ENCODE measurements at regions not wholly inside any gene's neighbourhood (a gene's known extent, or its start where the extent isn't known, plus 50 kb on each side); places are given as distances from the start of the nearest gene placed in this dataset.

DNA sequence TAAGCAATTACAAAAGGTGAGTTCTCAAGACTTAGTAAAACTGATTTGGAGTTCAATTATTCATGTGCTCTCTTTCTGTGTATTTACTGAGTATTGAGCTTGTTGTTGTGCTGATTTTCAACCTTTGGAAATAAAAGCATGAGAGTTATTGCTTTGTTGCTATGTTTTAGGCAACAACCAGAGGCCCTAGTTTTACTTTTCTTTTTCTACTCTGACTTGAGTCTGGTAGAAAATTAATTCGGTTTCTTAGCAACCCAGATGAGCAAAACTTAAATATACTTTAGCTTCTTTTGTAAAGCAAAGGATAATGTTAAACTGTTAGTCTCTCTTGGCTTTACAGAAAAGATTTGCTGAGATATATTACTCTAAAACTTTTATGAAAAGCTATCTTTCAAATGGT lies 66.4 kb upstream of the SCIN start:
- H3K27ac Mint-ChIP-seq: no peak overlapping the region
- no peak overlapping the region for H3K4me3 ChIP-seq (ENCODE audit: low read length)
- DNase-seq: no peak
- no peak for TF ChIP-seq CTCF (conservative IDR thresholded peaks at IDR 0.05)
- H3K9me3 Mint-ChIP-seq: peaks cover 8% of the 10 kb centered on the region
- no peaks in the 10 kb centered on the region for H3K36me3 ChIP-seq (ENCODE audit: control insufficient read depth, insufficient read depth, low read length)
- H3K36me3 Mint-ChIP-seq (ENCODE audit: low read depth): no peaks in the 10 kb centered on the region
- H3K4me1 ChIP-seq (ENCODE audit: control insufficient read depth, insufficient read depth, low read length): no peaks in the 10 kb centered on the region
- no peaks in the 10 kb centered on the region for H3K27me3 Mint-ChIP-seq (ENCODE audit: insufficient read depth)
- no peaks in the 10 kb centered on the region for H3K27me3 ChIP-seq (ENCODE audit: control insufficient read depth, insufficient read depth, low read length, poor library complexity, severe bottlenecking)
- peak overlapping the region; percentile 3 for H3K27ac ChIP-seq (ENCODE audit: low read depth, low read length)
- H3K4me1 Mint-ChIP-seq: no peaks in the 10 kb centered on the region
- H3K9ac ChIP-seq (ENCODE audit: extremely low read depth, low read length, poor library complexity, severe bottlenecking): no peak overlapping the region
- no peak overlapping the region for H3K4me3 Mint-ChIP-seq
- H3K9me3 ChIP-seq (ENCODE audit: control insufficient read depth, low read length): no peaks in the 10 kb centered on the region
- 29% methylated on average over 1 of the region's 1 CpG; no CpG with 5 or more reads in 1 of the 2 experiments for WGBS, 2 experiments (ENCODE audit: insufficient coverage in 1 of 2, insufficient read length in 1 of 2)

DNA sequence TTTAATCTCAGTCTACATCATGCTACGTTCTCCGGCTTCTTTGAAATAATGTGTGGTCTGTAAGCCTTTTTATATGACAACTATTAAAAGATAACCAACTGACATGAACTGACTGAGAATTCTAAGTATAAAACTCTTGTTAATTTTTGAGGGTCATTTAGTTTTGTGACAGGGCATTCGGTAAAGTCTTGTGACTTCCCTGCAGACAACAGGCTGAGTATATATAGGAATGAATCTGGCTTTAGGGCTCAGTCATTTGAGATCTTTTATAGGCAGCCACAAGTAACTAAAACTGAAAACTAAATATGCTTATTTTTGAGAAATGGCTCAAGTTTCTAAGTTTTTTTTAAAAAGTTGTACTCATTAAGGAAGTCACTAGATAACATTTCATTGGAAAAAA lies 62.5 kb upstream of the SCIN start:
- no peaks in the 10 kb centered on the region for H3K9me3 ChIP-seq (ENCODE audit: control insufficient read depth, low read length)
- no peak overlapping the region for H3K9ac ChIP-seq (ENCODE audit: extremely low read depth, low read length, poor library complexity, severe bottlenecking)
- H3K27me3 ChIP-seq (ENCODE audit: control insufficient read depth, insufficient read depth, low read length, poor library complexity, severe bottlenecking): no peaks in the 10 kb centered on the region
- no peak overlapping the region for H3K27ac Mint-ChIP-seq
- peaks cover 11% of the 10 kb centered on the region for H3K9me3 Mint-ChIP-seq
- no peaks in the 10 kb centered on the region for H3K36me3 Mint-ChIP-seq (ENCODE audit: low read depth)
- no peaks in the 10 kb centered on the region for H3K4me1 ChIP-seq (ENCODE audit: control insufficient read depth, insufficient read depth, low read length)
- H3K27me3 Mint-ChIP-seq (ENCODE audit: insufficient read depth): no peaks in the 10 kb centered on the region
- no peaks in the 10 kb centered on the region for H3K36me3 ChIP-seq (ENCODE audit: control insufficient read depth, insufficient read depth, low read length)
- no peak overlapping the region for H3K4me3 ChIP-seq (ENCODE audit: low read length)
- H3K4me3 Mint-ChIP-seq: no peak overlapping the region
- no peak for DNase-seq
- TF ChIP-seq CTCF (conservative IDR thresholded peaks at IDR 0.05): no peak
- WGBS, 2 experiments (ENCODE audit: insufficient coverage in 1 of 2, insufficient read length in 1 of 2): 95 to 100% methylated on average over 1 to 3 of the region's 3 CpGs
- no peaks in the 10 kb centered on the region for H3K4me1 Mint-ChIP-seq
- no peak overlapping the region for H3K27ac ChIP-seq (ENCODE audit: low read depth, low read length)

- peaks cover 11% of the 10 kb centered on the region for H3K9me3 Mint-ChIP-seq
- WGBS, 2 experiments (ENCODE audit: insufficient coverage in 1 of 2, insufficient read length in 1 of 2): 93% methylated on average over 2 of the region's 2 CpGs; no CpG with 5 or more reads in 1 of the 2 experiments
- H3K36me3 Mint-ChIP-seq (ENCODE audit: low read depth): no peaks in the 10 kb centered on the region
- Histone ChIP-seq H3K4me3 (ENCODE audit: low read length) (no peak overlapping the region), H3K9ac (ENCODE audit: extremely low read depth, low read length, poor library complexity, severe bottlenecking) (no peak overlapping the region), H3K4me1 (ENCODE audit: control insufficient read depth, insufficient read depth, low read length) (no peaks in the 10 kb centered on the region), H3K27me3 (ENCODE audit: control insufficient read depth, insufficient read depth, low read length, poor library complexity, severe bottlenecking) (no peaks in the 10 kb centered on the region), H3K36me3 (ENCODE audit: control insufficient read depth, insufficient read depth, low read length) (no peaks in the 10 kb centered on the region), H3K27ac (ENCODE audit: low read depth, low read length) (no peak overlapping the region), H3K9me3 (ENCODE audit: control insufficient read depth, low read length) (no peaks in the 10 kb centered on the region)
- no peak overlapping the region for H3K4me3 Mint-ChIP-seq
- TF ChIP-seq CTCF (conservative IDR thresholded peaks at IDR 0.05): no peak
- DNase-seq: no peak
- no peaks in the 10 kb centered on the region for H3K27me3 Mint-ChIP-seq (ENCODE audit: insufficient read depth)
- H3K4me1 Mint-ChIP-seq: no peaks in the 10 kb centered on the region
- no peak overlapping the region for H3K27ac Mint-ChIP-seq
Measured at GRCh38 chr7:12508554-12508953, 62.0 kb upstream of the SCIN start.

Measured in endodermal cell (in vitro differentiated cells).